IMR-90 (cell line): ENCODE measurements at regions not wholly inside any gene's neighbourhood (a gene's known extent, or its start where the extent isn't known, plus 50 kb on each side); places are given as distances from the start of the nearest gene placed in this dataset.

Experiments used
- ATAC-seq: fragments of 200-7000 bp; cut with Tn5 transposase; 2 replicates; pipeline ENCODE4 v1.9.1; 2020; ENCODE audit warnings: low read depth, mild to moderate bottlenecking, moderate library complexity
- BruUV-seq: library from RNA; stranded (reverse); fragments of 400-500 nt; replicated peaks from 2 replicates; lab custom pipeline; 2021; lab: Mats Ljungman, UMichigan
- CTCF ChIA-PET: fragments of 300-600 bp; formaldehyde crosslinking; extraction: SDS; loops from one replicate; lab custom pipeline; 2021; ENCODE audit warnings: antibody characterized with exemption; lab: Yijun Ruan, JAX
- POLR2A ChIA-PET: fragments of 300-600 bp; sonication (Branson Sonifier 250); formaldehyde crosslinking; loops from one replicate; lab custom pipeline; 2022; ENCODE audit warnings: antibody characterized with exemption; ENCODE audit not compliant: unreplicated experiment; lab: Charles Lee
- DNase-seq: peaks from one replicate; pipeline ENCODE4 v3.0.0; 2013
- H2AFZ ChIP-seq: replicated peaks from 2 replicates; pipeline ENCODE3; 2013; ENCODE audit warnings: low read length, mild to moderate bottlenecking; ENCODE audit not compliant: poor library complexity
- H2AK5ac ChIP-seq: 2 replicates; pipeline ENCODE4 v1.6.1; 2013; ENCODE audit warnings: low read depth, low read length, inconsistent platforms
- H2AK9ac ChIP-seq: replicated peaks from 2 replicates; pipeline ENCODE3; 2013; ENCODE audit warnings: mild to moderate bottlenecking, low read depth, low read length, moderate library complexity; ENCODE audit not compliant: poor library complexity
- H2BK120ac ChIP-seq: 2 replicates; pipeline ENCODE4 v1.6.1; 2013; ENCODE audit warnings: low read depth, low read length, inconsistent platforms
- H2BK15ac ChIP-seq: 3 replicates; pipeline ENCODE4 v1.6.1; 2013; ENCODE audit warnings: low read depth, low read length, inconsistent platforms
- H2BK20ac ChIP-seq: 2 replicates; pipeline ENCODE4 v1.6.1; 2013; ENCODE audit warnings: low read depth, mild to moderate bottlenecking, inconsistent platforms, low read length, moderate library complexity
- H2BK5ac ChIP-seq: 2 replicates; pipeline ENCODE4 v1.6.1; 2013; ENCODE audit warnings: mild to moderate bottlenecking, low read depth, low read length, inconsistent platforms; ENCODE audit not compliant: poor library complexity, severe bottlenecking
- H3K14ac ChIP-seq: replicated peaks from 2 replicates; pipeline ENCODE4 v1.6.1; 2013; ENCODE audit warnings: low read depth, low read length, inconsistent platforms
- H3K18ac ChIP-seq: 2 replicates; pipeline ENCODE4 v1.6.1; 2013; ENCODE audit warnings: low read depth, low read length, control low read depth
- H3K23ac ChIP-seq: 2 replicates; pipeline ENCODE4 v1.6.1; 2013; ENCODE audit warnings: low read depth, low read length, inconsistent platforms
- H3K27ac ChIP-seq: 2 replicates; pipeline ENCODE4 v1.5.1; 2013; ENCODE audit warnings: mild to moderate bottlenecking, control low read depth, low read length; ENCODE audit not compliant: insufficient read depth
- H3K27me3 ChIP-seq: 2 replicates; pipeline ENCODE4 v1.6.1; 2013; ENCODE audit warnings: low read length; ENCODE audit not compliant: control insufficient read depth, insufficient read depth
- H3K36me3 ChIP-seq: 2 replicates; pipeline ENCODE4 v1.6.1; 2013; ENCODE audit warnings: low read length, mixed read lengths; ENCODE audit not compliant: control insufficient read depth, insufficient read depth
- H3K4ac ChIP-seq: 2 replicates; pipeline ENCODE4 v1.6.1; 2013; ENCODE audit warnings: low read depth, low read length, inconsistent platforms
- H3K4me1 ChIP-seq: 2 replicates; pipeline ENCODE4 v1.6.1; 2013; ENCODE audit warnings: low read length, mixed read lengths; ENCODE audit not compliant: control insufficient read depth, insufficient read depth
- H3K4me2 ChIP-seq: 2 replicates; pipeline ENCODE4 v1.6.1; 2013; ENCODE audit warnings: low read depth, mild to moderate bottlenecking, control low read depth, low read length, moderate library complexity
- H3K4me3 ChIP-seq: 2 replicates; pipeline ENCODE4 v1.5.1; 2013; ENCODE audit warnings: low read depth, mild to moderate bottlenecking, control low read depth, low read length, moderate library complexity; ENCODE audit not compliant: insufficient read depth
- H3K56ac ChIP-seq: 2 replicates; pipeline ENCODE4 v1.6.1; 2013; ENCODE audit warnings: low read length, inconsistent platforms; ENCODE audit not compliant: insufficient read depth; ENCODE audit errors: extremely low read depth
- H3K79me1 ChIP-seq, 2 experiments: 2 replicates each; pipeline ENCODE4 v1.6.1; 2013; ENCODE audit warnings: low read length in 2 of 2, inconsistent platforms in 1 of 2, low read depth in 1 of 2
- H3K9ac ChIP-seq: 2 replicates; pipeline ENCODE4 v1.6.1; 2013; ENCODE audit warnings: low read depth, low read length, control low read depth
- H3K9me1 ChIP-seq: 2 replicates; pipeline ENCODE4 v1.6.1; 2013; ENCODE audit warnings: low read length, inconsistent platforms; ENCODE audit not compliant: insufficient read depth
- H3K9me3 ChIP-seq: 2 replicates; pipeline ENCODE4 v1.6.1; 2013; ENCODE audit warnings: low read length; ENCODE audit not compliant: control insufficient read depth, insufficient read depth
- H4K20me1 ChIP-seq: 2 replicates; pipeline ENCODE4 v1.6.1; 2013; ENCODE audit warnings: low read length, inconsistent platforms; ENCODE audit not compliant: insufficient read depth
- H4K5ac ChIP-seq: 2 replicates; pipeline ENCODE4 v1.6.1; 2013; ENCODE audit warnings: mild to moderate bottlenecking, low read depth, low read length, control low read depth
- H4K8ac ChIP-seq, 2 experiments: 2 replicates each; pipeline ENCODE4 v1.6.1; 2013; ENCODE audit warnings: low read depth in 2 of 2, low read length in 2 of 2, control low read depth in 1 of 2, inconsistent platforms in 1 of 2
- H4K91ac ChIP-seq: 2 replicates; pipeline ENCODE4 v1.6.1; 2013; ENCODE audit warnings: low read depth, low read length, inconsistent platforms; ENCODE audit not compliant: insufficient read depth
- CEBPB ChIP-seq: IDR thresholded peaks from 2 replicates; pipeline ENCODE4 v1.6.1; 2012; ENCODE audit warnings: low read depth, low read length, improper control_type of control experiment
- CHD1 ChIP-seq: IDR thresholded peaks from 2 replicates; pipeline ENCODE4 v1.6.1; 2012; ENCODE audit warnings: low read depth, low read length, improper control_type of control experiment
- ELK1 ChIP-seq: fragments of 150-350 bp; IDR thresholded peaks from 2 replicates; pipeline ENCODE4 v1.6.1; 2016; ENCODE audit warnings: low read depth, mild to moderate bottlenecking, low read length, moderate library complexity, borderline replicate concordance
- MAFK ChIP-seq: IDR thresholded peaks from 2 replicates; pipeline ENCODE4 v1.6.1; 2012; ENCODE audit warnings: low read depth, low read length, improper control_type of control experiment
- MAZ ChIP-seq: IDR thresholded peaks from 2 replicates; pipeline ENCODE4 v1.6.1; 2012; ENCODE audit warnings: low read depth, mild to moderate bottlenecking, low read length, improper control_type of control experiment, moderate library complexity, borderline replicate concordance
- MXI1 ChIP-seq: IDR thresholded peaks from 2 replicates; pipeline ENCODE4 v1.6.1; 2012; ENCODE audit warnings: low read depth, mild to moderate bottlenecking, low read length, moderate library complexity, borderline replicate concordance
- NFE2L2 ChIP-seq: fragments of 150-350 bp; IDR thresholded peaks from 2 replicates; pipeline ENCODE4 v1.6.1; 2016; ENCODE audit warnings: low read depth, mild to moderate bottlenecking, low read length
- POLR2A ChIP-seq: IDR thresholded peaks from 2 replicates; pipeline ENCODE4 v1.6.1; 2012; ENCODE audit warnings: mild to moderate bottlenecking, low read depth, low read length
- RAD21 ChIP-seq: IDR thresholded peaks from 2 replicates; pipeline ENCODE4 v1.6.1; 2012; ENCODE audit warnings: low read length, improper control_type of control experiment
- RCOR1 ChIP-seq: IDR thresholded peaks from 2 replicates; pipeline ENCODE4 v1.6.1; 2012; ENCODE audit warnings: mild to moderate bottlenecking, low read length, improper control_type of control experiment; ENCODE audit not compliant: insufficient replicate concordance
- RFX5 ChIP-seq: IDR thresholded peaks from 2 replicates; pipeline ENCODE4 v1.8.0; 2012; ENCODE audit warnings: low read depth, mild to moderate bottlenecking, low read length, moderate library complexity
- SMC3 ChIP-seq: fragments of 150-350 bp; IDR thresholded peaks from 2 replicates; pipeline ENCODE4 v1.6.1; 2016; ENCODE audit warnings: low read depth, mild to moderate bottlenecking, antibody characterized with exemption, low read length, moderate library complexity
- USF2 ChIP-seq: fragments of 150-350 bp; IDR thresholded peaks from 2 replicates; pipeline ENCODE4 v1.6.1; 2017; ENCODE audit warnings: mild to moderate bottlenecking, antibody characterized with exemption, low read length, low read depth
- WGBS, 2 experiments: methylation state at CpG; one replicate each; pipeline versions ENCODE4 v1.1.5 to v1.1.7; 2013; ENCODE audit warnings: missing lambda C conversion rate in 2 of 2; ENCODE audit not compliant: insufficient read length in 1 of 2; ENCODE audit errors: extremely low coverage in 2 of 2; 5-methylcytosine and 5-hydroxymethylcytosine counted together
- dilution Hi-C: fragments of 300-500 bp; cut with HindIII; formaldehyde crosslinking; loops from one replicate; pipeline ENCODE4 v1.14.3; 2018; ENCODE audit warnings: low sequenced_read_pairs; ENCODE audit not compliant: unreplicated experiment
- in situ Hi-C: fragments of 300-500 bp; cut with MboI; formaldehyde crosslinking; loops from 3 replicates; pipeline ENCODE4 v1.14.3; 2019; ENCODE audit warnings: low sequenced_read_pairs, inconsistent platforms, mixed read lengths
- intact Hi-C: fragments of 100-400 bp; cut with micrococcal nuclease; formaldehyde crosslinking; loops from 2 replicates; pipeline ENCODE4 v1.10.0; 2022
- TF ChIP-seq, protein P1 (sequence below): conservative IDR thresholded peaks from 2 replicates; pipeline ENCODE4 v1.5.1; 2012; ENCODE audit warnings: mild to moderate bottlenecking, low read depth, low read length, improper control_type of control experiment

DNA sequence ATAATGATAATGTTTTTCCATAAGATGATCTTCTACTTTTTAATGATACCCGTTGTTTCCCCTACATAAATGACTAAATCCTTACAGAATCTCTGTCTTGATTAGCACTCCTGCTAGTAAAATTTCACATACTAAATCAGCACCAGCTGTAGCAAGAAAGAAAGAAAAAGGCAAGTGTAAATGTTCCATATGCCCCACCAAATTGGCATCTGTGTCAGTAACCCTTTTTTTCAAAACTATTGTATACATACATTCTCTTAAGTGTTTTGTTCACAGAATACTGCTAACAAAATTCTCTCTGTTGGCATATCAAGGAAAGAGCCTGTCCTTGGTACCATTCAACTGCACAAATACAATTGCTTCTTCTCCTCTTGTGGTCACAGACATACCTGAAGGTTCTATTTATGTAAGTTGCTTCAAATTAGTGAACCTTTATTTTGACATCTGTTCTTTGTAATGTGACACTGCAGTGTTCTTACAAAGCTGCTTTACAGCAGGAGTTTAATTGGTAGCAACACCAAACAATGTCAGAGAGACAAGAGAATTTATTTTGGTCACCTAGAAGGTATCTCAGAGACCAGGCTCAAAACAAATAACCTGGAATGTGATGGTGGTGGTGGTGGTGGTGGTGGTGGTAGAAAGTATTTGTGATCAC is 641.9 kb downstream of the ZEB2 start:
- in situ Hi-C loops (no loop called here), dilution Hi-C loops (no loop called here), intact Hi-C loops (no loop called here)
- Histone ChIP-seq H2AK5ac (no peak overlapping the region), H4K8ac (no peak overlapping the region), H3K4me2 (no peak overlapping the region), H2BK15ac (no peak overlapping the region), H3K56ac (no peak overlapping the region), H3K4me1 (no peaks in the 10 kb centered on the region), H2AK9ac (no peak overlapping the region), H4K20me1 (no peaks in the 10 kb centered on the region), H3K4me3 (no peak overlapping the region), H3K4ac (no peak overlapping the region), H4K5ac (no peak overlapping the region), H3K23ac (no peak overlapping the region), H3K14ac (no peak overlapping the region), H3K9me1 (no peaks in the 10 kb centered on the region), H3K36me3 (no peaks in the 10 kb centered on the region), H2BK5ac (no peak overlapping the region), H3K18ac (no peak overlapping the region), H3K9me3 (peaks cover 1% of the 10 kb centered on the region; the same call in 1 of the 2 replicates), H3K27ac (no peak overlapping the region), H2BK20ac (no peak overlapping the region), H3K27me3 (no peaks in the 10 kb centered on the region), H3K79me1 (no peaks in the 10 kb centered on the region), H4K91ac (no peak overlapping the region), H2BK120ac (no peak overlapping the region; the same call in 1 of the 2 replicates), H3K9ac (no peak overlapping the region), H2AFZ (no peak overlapping the region)
- no peak for DNase-seq
- no TSS peak for BruUV-seq
- ChIA-PET POLR2A (no interaction called here), CTCF (interaction anchor here (0.7 kb wide), 1 partner anchor 27 kb away, joined by 3 read pairs; no protein-coding TSS in a partner anchor)
- TF ChIP-seq MAZ (no peak), RFX5 (no peak), RAD21 (no peak), MAFK (no peak), MXI1 (no peak), SMC3 (no peak), RCOR1 (no peak), POLR2A (no peak), CEBPB (no peak), CHD1 (no peak), NFE2L2 (no peak), ELK1 (no peak), USF2 (no peak)
- TF ChIP-seq, protein P1, sequence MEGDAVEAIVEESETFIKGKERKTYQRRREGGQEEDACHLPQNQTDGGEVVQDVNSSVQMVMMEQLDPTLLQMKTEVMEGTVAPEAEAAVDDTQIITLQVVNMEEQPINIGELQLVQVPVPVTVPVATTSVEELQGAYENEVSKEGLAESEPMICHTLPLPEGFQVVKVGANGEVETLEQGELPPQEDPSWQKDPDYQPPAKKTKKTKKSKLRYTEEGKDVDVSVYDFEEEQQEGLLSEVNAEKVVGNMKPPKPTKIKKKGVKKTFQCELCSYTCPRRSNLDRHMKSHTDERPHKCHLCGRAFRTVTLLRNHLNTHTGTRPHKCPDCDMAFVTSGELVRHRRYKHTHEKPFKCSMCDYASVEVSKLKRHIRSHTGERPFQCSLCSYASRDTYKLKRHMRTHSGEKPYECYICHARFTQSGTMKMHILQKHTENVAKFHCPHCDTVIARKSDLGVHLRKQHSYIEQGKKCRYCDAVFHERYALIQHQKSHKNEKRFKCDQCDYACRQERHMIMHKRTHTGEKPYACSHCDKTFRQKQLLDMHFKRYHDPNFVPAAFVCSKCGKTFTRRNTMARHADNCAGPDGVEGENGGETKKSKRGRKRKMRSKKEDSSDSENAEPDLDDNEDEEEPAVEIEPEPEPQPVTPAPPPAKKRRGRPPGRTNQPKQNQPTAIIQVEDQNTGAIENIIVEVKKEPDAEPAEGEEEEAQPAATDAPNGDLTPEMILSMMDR, result no peak
- ATAC-seq, result no peak
- no CpG with 5 or more reads among the region's 1 CpG for WGBS, 2 experiments
